ENCODE measurements at regions not wholly inside any gene's neighbourhood (a gene's known extent, or its start where the extent isn't known, plus 50 kb on each side); places are given as distances from the start of the nearest gene placed in this dataset.

DNA sequence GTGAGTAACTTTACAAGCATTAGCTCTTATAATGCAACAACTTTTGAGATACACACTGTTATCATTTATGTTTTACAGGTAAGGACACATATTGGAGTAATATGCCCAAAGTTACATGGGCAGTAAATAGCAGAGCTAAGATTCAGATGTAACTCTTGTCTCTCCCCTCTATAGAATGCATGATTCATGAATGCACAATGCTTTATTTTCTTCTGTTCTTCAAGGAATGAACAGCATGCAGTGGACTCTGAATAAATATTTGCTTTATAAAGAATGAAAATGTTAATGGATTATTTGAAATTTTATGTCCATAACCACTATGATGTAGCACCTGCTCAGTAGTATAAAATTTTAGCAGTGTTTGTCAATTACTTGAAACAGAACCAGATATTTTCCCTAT is 629.5 kb downstream of the KCTD16 start:
- Mint-ChIP-seq H3K36me3 (no peaks in the 10 kb centered on the region), H3K27me3 (peaks cover 2% of the 10 kb centered on the region), H3K9me3 (no peaks in the 10 kb centered on the region), H3K4me1 (ENCODE audit: unreplicated experiment) (no peaks in the 10 kb centered on the region), H3K4me3 (no peak overlapping the region), H3K27ac (no peak overlapping the region)
- TF ChIP-seq, protein P1, sequence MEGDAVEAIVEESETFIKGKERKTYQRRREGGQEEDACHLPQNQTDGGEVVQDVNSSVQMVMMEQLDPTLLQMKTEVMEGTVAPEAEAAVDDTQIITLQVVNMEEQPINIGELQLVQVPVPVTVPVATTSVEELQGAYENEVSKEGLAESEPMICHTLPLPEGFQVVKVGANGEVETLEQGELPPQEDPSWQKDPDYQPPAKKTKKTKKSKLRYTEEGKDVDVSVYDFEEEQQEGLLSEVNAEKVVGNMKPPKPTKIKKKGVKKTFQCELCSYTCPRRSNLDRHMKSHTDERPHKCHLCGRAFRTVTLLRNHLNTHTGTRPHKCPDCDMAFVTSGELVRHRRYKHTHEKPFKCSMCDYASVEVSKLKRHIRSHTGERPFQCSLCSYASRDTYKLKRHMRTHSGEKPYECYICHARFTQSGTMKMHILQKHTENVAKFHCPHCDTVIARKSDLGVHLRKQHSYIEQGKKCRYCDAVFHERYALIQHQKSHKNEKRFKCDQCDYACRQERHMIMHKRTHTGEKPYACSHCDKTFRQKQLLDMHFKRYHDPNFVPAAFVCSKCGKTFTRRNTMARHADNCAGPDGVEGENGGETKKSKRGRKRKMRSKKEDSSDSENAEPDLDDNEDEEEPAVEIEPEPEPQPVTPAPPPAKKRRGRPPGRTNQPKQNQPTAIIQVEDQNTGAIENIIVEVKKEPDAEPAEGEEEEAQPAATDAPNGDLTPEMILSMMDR (conservative IDR thresholded peaks at IDR 0.05): no peak
- DNase-seq (ENCODE audit: extremely low spot score, unreplicated experiment): no peak

- Mint-ChIP-seq H3K27ac (no peak overlapping the region), H3K4me3 (no peak overlapping the region), H3K27me3 (peaks cover 2% of the 10 kb centered on the region), H3K9me3 (no peaks in the 10 kb centered on the region), H3K36me3 (no peaks in the 10 kb centered on the region), H3K4me1 (ENCODE audit: unreplicated experiment) (no peaks in the 10 kb centered on the region)
- TF ChIP-seq, protein P1 (conservative IDR thresholded peaks at IDR 0.05): no peak
- no peak for DNase-seq (ENCODE audit: extremely low spot score, unreplicated experiment)
These were observed 627.9 kb downstream of the KCTD16 start for GRCh38 chr5:144798595-144798994.

DNA sequence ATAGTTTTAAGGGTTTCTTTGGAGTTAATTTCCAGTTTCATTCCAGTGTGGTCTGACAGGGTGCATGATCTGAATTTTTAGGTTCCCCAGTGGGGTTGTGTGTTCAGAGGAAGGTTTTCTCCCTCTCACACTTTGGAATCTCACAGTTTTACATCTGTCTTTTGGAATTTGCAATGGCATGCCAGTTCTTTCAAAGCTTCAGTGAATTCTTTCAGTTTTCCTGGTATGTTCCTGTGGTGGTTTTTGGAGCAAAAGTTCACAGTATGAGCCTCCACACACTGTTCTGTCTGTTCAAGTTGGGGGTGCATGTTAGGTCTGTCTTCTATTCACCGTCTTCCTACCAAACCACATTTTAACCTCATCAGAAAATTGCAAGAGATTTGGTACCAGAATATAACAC is 624.2 kb downstream of the KCTD16 start:
- no peak for DNase-seq (ENCODE audit: extremely low spot score, unreplicated experiment)
- Mint-ChIP-seq H3K9me3 (no peaks in the 10 kb centered on the region), H3K36me3 (no peaks in the 10 kb centered on the region), H3K27ac (no peak overlapping the region), H3K27me3 (peaks cover 2% of the 10 kb centered on the region), H3K4me3 (no peak overlapping the region), H3K4me1 (ENCODE audit: unreplicated experiment) (no peaks in the 10 kb centered on the region)
- TF ChIP-seq, protein P1 (conservative IDR thresholded peaks at IDR 0.05): no peak

DNA sequence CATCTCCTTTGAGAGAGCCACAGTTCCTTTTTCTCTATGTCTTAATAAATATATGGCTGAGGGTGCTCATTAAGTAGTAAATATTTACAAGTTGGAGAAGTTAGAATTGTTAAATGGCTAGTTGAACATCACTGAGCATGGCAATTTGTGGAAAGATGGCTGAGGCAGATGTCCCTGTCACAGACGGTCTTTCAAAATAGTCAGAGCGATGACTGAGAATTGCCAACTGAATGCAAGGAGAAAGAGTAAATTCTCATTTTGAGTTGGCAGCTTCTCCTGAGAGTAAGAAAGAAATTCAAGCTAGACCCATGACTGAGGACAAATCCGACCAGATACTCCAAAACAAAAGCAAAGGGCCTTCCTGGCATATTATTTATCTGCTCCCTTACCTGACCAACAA is 617.9 kb downstream of the KCTD16 start:
- peaks cover 8% of the 10 kb centered on the region for H3K27me3 Mint-ChIP-seq
- no peak overlapping the region for H3K27ac Mint-ChIP-seq
- TF ChIP-seq, protein P1 (conservative IDR thresholded peaks at IDR 0.05): no peak
- DNase-seq (ENCODE audit: extremely low spot score, unreplicated experiment): no peak
- no peak overlapping the region for H3K4me3 Mint-ChIP-seq
- H3K9me3 Mint-ChIP-seq: no peaks in the 10 kb centered on the region
- H3K4me1 Mint-ChIP-seq (ENCODE audit: unreplicated experiment): no peaks in the 10 kb centered on the region
- H3K36me3 Mint-ChIP-seq: no peaks in the 10 kb centered on the region

GRCh38 chr5:144788046-144788445 is 617.4 kb downstream of the KCTD16 start:
- no peaks in the 10 kb centered on the region for H3K4me1 Mint-ChIP-seq (ENCODE audit: unreplicated experiment)
- H3K4me3 Mint-ChIP-seq: no peak overlapping the region
- peaks cover 8% of the 10 kb centered on the region for H3K27me3 Mint-ChIP-seq
- H3K27ac Mint-ChIP-seq: no peak overlapping the region
- H3K9me3 Mint-ChIP-seq: no peaks in the 10 kb centered on the region
- no peak for DNase-seq (ENCODE audit: extremely low spot score, unreplicated experiment)
- TF ChIP-seq, protein P1 (conservative IDR thresholded peaks at IDR 0.05): no peak
- no peaks in the 10 kb centered on the region for H3K36me3 Mint-ChIP-seq

DNA sequence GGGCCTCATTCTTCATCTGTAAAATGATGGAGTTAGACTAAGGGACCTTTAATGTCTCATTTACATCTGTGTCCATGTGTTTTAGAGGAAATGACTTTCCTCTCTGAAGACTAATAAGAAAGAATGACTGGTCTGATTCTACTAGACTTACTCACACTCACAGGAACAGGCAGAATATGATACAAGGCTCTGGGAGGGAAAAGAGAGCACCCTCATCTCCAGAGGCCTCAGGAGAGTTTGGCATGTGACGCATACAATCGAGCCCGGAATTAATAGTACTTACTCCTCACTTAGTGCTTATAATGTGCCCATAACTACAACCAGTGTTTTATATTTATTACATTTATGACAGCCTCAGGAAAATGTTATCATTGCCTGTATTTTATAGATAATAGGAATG is 608.7 kb downstream of the KCTD16 start:
- Mint-ChIP-seq H3K36me3 (no peaks in the 10 kb centered on the region), H3K27me3 (peaks cover 17% of the 10 kb centered on the region), H3K27ac (no peak overlapping the region), H3K4me3 (no peak overlapping the region), H3K9me3 (no peaks in the 10 kb centered on the region), H3K4me1 (ENCODE audit: unreplicated experiment) (no peaks in the 10 kb centered on the region)
- TF ChIP-seq, protein P1 (conservative IDR thresholded peaks at IDR 0.05): no peak
- DNase-seq (ENCODE audit: extremely low spot score, unreplicated experiment): no peak
